H4 (cell line): ENCODE measurements at regions not wholly inside any gene's neighbourhood (a gene's known extent, or its start where the extent isn't known, plus 50 kb on each side); places are given as distances from the start of the nearest gene placed in this dataset.
"Not testable (repeated sequence)": the region's sequence is repeated elsewhere in the genome, so short reads cannot be mapped to it uniquely, and the experiment has no call there.

Experiments used
- DNase-seq: peaks from one replicate; pipeline ENCODE4 v3.0.0-alpha.2; 2015; ENCODE audit warnings: low spot score

GRCh38 chr11:10955616-10956015, 97.8 kb upstream of the ZBED5 start:
- DNase-seq: no peak

- DNase-seq: no peak
Measured at GRCh38 chr11:10954184-10954583, 96.3 kb upstream of the ZBED5 start.

GRCh38 chr11:10952872-10953271, 95.0 kb upstream of the ZBED5 start:
- DNase-seq: no peak

GRCh38 chr11:10947935-10948334, 90.1 kb upstream of the ZBED5 start:
- DNase-seq: not testable (repeated sequence)

GRCh38 chr11:10946072-10946471, 88.2 kb upstream of the ZBED5 start:
- DNase-seq: no peak

DNA sequence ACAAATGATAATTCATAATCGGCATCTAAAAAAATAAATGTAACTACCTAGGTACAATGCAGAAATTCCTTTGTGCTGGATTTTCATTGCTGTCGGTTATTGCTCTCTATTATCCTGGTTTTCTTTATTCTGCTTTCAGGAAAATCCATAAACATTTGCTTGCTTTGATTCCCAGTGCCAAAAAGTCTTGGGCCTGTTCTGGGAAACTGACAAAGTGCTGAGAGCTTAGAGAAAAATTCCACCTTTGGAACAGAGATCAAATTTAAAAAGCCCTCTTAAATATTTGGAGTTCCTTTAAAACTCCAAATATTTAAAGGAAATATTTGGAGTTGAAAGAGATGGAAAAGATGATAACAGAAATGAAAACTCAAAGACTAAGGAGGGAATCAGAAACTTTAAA, 87.3 kb upstream of the ZBED5 start:
- DNase-seq: no peak

DNA sequence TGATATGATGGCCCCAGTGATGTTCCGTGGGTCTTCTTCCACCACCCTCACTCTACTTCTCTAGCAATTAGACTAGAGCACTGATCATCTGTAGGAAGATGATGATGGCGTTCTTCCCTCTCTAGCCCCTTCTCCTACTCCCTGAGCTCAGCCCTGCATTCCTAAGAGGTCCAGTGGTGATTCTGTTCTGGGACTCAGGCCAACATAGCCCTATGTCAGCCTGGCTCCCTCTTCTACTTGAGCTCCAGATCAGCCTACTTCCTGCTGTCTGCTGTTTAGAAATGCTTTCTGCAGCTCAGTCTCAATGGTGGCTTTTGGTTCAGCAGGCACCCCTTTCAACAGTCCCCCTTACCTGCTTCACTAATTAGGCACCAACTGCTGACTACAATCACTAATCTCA, 86.1 kb upstream of the ZBED5 start:
- no peak for DNase-seq

DNA sequence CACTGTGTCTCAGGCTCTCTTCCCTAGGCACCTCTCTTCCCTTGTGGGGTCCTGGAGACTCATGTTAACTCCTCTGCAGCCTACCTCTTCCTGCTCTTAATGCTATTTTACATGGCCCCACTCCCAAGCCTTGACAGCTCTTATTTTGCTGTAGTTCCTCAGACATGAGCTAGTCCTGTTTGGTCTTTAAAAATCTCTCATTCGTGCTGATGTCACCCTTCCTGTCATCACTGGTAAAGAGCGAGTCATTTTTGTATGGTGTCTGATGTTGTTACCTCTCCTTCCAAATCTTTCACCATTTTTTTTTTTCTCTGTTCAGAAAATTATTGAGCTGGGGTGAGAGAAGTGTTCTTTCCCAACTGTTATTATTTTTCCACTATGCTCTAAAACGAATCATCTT, 84.8 kb upstream of the ZBED5 start:
- no peak for DNase-seq

DNA sequence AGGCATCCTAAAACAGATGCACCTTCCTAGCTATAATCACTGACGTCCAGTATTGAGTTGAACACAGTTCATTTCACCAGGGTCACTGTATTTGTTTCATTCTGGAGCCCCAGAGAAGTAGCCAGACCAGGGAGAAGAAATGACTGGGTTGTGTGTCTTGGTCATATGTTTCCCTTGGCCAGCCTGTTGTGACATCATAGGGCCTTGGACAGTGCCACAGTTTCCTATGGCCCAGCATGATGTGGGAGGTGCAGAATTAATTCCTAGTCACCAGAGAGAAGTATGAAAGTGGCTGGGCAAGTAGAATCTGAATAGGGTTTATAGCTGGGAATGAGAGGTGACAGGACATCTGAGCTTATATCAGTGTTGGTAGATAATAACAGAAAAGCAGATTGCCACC, 84.0 kb upstream of the ZBED5 start:
- no peak for DNase-seq

DNA sequence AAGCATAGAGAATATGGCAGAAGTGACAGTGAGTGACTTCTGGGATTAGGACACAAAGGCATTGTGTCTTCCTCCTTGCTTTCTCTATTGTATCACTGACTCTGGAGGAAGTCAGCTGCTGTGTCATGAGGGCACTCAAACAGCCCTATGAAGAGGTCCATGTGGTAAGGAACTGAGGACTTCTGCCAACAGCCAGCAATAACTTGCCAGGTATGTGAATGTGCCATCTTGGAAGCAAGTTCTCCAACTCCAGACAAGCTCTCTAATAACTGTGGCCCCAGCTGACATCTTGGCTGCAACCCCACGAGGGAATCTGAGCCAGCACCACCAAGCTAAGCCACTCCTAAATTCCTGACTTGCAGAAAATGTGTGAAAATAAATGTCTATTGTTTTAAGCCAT, 83.6 kb upstream of the ZBED5 start:
- no peak for DNase-seq

DNA sequence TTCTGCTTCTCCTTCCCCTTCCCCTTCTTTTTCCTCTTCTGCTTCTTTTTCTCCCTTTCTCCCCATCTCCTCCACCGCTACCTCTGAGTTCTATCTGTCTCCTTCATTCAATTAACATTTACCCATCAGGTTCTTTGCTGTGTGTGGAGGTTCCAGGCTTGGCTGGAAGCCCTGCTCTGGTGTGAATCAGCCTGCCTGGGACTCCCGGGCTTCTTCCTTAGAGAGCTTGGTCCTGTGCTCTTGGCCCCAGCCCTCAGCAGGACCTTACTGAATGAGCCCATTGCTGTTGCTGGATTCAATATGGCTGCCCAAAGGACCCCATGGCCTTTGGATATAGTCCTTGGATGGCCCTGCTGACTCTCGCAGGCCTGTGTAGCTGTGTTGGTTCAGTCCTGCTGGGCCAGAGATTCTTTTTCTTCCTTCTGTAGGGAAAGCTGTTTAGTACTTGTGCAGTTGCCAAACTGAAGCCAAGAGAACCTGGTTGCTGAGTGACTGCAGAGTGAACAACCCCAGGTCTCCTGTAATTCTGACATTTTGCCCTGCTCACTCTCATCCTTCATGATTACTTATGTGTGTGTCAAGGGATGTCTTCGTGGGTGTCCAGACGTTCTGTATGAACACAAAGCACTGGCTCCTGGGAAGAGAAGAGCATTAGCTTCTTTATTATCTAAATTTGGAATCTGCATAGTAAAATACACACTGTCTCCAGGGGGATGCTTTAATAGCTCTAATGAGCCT, 81.0 kb upstream of the ZBED5 start:
- DNase-seq: no peak

DNA sequence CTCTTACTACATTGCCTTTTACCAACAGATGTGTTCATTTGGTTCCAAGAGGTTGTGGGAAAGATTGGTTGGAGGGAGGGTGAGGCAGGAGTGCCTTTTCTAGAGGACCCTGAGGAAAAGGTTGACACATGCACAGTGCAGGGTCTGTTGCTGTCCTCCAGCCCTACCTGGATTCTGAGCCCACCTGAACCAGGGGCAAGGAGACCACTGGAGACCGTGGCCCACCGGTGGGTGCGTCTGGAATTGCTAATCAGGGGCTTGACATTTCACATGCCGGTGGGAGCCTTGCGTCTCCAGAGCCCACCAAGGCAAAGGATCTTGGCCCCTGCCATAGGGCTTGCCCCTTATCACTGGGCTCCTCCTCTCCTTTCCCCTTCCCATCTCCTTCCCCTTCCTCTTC, 80.4 kb upstream of the ZBED5 start:
- no peak for DNase-seq

DNA sequence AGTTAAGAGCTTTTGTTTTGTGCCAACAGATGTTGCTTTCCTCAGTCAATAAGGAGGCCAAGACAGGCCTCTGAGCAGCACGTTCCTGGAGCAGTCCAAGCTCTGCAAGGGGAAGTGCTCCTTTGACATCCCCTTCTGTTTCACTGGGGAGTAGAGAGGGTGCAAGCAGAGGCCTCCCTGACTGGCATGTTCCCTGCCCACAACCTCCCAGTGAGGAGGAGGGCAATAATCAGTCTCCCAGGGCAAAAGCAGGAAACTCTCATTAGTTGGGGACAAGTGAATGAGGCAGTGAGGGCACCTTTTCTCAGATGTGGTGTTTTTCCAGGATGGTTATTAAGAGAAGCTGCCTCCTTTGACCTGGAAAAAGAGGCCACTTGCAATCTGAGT, 79.5 kb upstream of the ZBED5 start:
- no peak for DNase-seq

DNA sequence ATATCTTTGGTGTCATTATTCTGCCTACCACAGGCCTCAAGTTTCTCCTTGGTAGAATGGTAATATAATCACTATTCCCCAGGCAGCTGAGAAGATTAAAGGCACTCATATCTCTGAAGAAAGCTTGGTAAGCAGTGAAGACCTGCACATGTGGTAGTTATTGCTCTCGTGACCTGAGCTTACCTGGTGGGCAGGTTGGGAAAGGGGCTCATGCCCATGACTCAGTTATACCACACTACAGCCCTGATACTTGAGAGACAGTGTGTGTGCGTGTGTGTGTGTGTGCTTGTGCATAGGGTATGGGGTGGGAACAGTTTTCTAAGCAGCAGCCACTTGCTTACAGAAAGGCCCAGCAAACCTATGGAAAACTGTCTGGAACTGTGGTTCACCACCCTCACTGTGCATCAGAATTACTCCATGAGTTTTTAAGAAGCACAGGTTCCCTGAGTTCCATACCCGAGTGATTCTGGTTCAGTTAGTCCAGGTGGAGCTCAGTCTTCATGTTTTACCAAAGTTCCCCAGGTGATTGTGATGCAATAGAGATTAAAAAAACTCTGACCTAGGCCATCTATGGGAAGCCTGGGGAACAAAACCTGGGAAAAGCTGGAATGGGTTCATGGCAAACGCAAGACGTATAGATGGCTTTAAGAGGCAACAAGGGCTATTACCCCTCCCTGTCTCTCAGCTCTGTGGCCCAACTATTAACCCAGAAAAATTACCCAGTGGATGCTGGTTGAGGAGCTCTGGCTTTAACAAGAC, 79.0 kb upstream of the ZBED5 start:
- no peak for DNase-seq

DNA sequence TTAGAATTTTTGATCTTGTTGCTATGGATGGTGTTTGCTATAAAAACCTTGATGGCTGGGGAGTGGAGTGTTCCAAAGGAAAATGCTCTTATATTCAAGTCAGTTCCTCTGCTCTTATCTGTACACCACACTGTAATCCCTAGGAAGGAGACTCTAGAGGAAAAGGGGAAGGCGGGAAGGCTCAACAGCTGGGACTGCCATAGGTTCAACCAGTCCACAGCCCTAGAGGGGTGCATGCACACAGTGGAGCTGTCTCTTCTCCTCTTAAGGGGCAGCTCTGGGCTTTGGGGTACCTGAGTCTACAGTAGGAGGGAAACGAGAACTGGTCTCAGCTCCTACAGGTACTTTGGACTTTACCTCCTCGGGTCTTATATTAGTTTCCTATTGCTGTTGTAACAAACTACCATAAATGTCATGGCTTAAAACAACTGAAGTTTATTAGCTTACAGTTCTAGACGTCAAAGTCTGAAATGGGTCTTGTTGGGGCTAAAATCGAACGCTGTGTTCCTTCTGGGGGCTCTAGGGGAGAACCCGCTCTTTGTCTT, 77.2 kb upstream of the ZBED5 start:
- DNase-seq: no peak

DNA sequence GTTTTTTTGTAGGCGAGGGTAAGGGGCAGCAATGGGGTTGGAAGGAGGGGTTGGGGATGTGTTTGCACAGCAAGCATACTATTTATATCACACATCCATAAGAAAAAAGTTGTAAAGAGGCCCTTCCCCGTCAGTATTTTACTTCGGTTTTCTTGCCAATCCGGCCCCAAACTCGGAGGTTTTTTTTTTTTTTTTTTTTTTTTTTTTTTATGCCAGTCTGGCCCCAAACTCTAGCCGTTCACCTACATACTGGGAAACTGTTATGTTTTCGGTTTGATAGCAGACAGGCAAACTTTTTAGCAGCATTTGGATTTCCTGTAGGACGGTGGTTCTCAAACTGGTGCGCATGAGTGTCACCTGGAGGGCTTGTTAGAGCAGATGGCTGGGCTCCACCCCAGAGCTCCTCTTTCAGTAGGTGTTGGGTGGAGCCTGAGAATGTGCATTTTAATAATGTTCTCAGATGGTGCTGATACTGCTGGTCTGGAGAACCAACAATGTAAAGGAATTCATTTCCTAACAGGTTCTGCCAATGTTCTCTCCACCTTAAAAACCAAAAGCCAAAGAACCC, 76.5 kb upstream of the ZBED5 start:
- DNase-seq: no peak

DNA sequence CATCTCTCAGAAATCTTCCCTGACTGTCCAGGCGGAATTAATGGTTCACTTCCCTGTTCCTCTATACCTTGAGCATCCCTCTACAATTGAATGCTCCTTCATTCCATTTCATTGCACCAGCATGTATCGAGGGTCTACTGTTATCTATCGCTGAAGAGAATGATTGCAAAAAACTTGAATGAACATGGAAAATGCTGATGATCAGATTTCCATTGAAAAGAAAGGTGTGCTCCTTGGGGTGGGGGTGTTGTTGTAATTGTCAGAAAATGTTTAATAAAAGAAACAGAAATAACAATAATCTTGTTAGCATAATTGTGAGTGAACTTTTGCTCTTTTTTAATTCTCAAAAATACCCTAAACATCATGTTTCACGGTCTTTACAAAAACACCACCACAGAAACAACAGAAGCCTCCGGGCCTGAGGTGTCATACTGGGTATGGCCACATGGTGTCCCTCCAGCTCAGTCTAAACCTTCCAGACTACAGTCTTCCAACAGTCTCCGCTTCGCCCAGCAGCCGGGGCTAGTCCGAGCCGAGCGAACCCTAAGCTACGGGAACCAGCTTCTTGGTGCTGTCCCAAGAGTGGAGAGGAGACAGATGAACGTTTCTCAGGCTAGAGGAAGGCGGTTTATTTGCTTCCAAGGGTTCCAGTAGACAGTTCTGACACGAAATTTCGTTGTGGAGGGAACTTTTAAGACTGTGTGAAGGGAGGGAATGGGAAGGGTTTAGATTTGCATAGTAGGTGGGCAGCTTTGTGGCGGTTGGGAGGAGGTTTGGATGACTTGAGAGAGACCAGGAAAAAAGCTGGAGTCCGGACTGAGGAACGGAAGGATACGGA, 75.8 kb upstream of the ZBED5 start:
- peak; percentile 95 for DNase-seq

DNA sequence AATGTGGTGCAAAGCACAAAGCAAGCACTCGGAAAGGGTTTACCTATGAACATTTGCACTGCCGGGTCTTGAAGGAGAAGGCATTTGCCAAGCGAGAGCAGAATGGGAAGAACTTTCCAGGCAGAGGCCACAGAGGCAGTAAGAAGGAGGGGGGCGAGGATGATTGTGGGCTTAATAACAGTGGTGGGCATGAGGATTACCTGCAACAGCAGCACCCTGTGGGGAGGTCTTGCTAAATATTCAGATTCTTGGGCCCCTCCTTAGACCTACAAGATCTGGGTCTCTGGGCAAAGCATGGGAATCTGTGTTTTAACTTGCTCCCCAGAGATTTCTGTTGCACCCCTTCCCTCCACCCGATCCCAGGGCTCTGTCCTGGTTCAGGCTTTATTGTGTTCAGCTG, 75.1 kb upstream of the ZBED5 start:
- peak; percentile 2 for DNase-seq

GRCh38 chr11:10931761-10932670, 74.2 kb upstream of the ZBED5 start:
- no peak for DNase-seq

DNA sequence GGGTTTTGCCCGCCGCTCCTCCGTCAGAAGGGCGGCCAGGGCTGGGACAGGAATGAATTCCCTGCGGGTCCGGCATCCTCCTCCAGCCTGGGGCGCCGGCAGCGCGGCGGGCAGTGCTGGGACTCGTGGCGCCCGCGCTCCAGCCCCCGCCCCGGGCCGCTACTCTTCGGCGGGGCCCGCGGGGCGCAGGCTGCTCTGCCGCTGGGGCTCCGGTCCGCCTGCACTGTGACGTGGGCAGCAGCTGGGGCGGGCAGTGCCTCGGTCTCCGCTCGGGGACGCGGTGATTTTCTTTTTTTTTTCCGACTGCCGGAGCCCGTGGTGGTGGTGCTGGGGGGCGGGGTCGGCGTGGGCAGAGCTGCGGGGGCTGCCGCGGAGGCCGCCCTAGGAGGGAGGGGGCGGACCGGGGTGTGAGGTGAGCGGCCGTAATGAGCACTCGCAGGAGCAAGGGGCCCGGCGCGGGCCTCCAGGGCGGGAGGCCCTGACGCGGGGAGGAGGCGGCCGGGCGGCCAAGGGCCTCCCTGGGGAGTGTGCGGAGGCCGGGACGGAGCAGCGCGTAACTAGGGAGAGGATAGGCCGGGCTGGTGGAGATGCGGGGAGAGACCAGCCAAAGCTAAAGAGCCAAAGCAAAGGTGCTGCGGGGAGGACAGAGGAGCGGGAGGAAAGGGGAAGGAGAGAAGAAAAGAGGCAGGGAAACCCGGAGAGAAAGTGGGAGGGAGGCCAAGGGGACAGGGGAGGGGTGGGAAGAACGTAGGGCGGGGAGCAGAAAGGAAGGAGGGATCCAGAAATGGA, 73.3 kb upstream of the ZBED5 start:
- peak; percentile 70 for DNase-seq
